Eye (tissue), 1 donor: ENCODE measurements at regions not wholly inside any gene's neighbourhood (a gene's known extent, or its start where the extent isn't known, plus 50 kb on each side); places are given as distances from the start of the nearest gene placed in this dataset.
A peak's percentile ranks its signal among the peaks of the same experiment; 100 is the strongest.

Experiments
- DNase-seq: peaks from one replicate; pipeline ENCODE4 v3.0.0-alpha.2; 2015

DNA sequence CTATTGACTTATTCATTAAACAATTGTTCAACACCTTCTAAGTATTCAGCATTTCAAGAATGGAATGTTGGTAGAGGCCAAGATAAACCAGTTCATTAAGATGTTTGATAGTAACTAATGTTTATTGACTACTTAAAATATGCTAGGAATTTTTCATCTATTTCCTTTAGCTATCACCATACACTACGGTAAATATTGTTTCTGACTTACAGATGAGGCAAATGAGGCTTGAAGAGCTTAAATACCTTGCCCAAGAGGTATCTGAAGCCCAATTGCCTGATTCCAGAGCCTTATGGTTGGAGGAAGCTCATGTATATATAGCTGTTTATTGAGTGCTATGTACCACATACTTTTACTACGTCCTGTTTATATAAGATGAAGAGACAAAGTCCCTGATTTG, 286.2 kb downstream of the NDFIP2 start:
- no peak for DNase-seq

GRCh38 chr13:79765331-79765730, 284.4 kb downstream of the NDFIP2 start:
- no peak for DNase-seq

GRCh38 chr13:79749984-79750551, 269.1 kb downstream of the NDFIP2 start:
- peak; percentile 74 for DNase-seq

DNA sequence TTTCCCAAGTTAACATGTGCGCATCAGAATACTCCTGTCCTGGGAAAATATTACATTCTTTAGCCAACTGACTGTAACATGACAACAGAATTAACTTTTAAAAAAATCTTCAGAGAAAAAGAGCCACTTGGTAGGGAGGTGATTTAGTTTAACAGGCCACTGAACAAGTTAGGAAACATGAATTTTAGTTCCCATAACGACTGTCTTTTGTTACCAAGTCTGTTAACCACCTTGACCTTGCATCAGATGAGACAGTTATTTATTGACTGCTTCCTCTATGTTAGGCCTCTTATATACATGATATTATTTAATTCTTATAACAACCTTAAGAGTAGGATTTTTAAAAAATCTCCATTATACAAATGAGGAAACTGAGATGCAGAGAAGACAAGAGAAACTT, 268.6 kb downstream of the NDFIP2 start:
- DNase-seq: no peak

GRCh38 chr13:79745081-79745480, 264.1 kb downstream of the NDFIP2 start:
- DNase-seq: no peak

- DNase-seq: no peak
Measured at GRCh38 chr13:79742923-79743322, 262.0 kb downstream of the NDFIP2 start.

- DNase-seq: peak; percentile 69
Measured at GRCh38 chr13:79740991-79741390, 260.0 kb downstream of the NDFIP2 start.

GRCh38 chr13:79736356-79736755, 255.4 kb downstream of the NDFIP2 start:
- DNase-seq: no peak

- no peak for DNase-seq
Measured at GRCh38 chr13:79735228-79735627, 254.3 kb downstream of the NDFIP2 start.

DNA sequence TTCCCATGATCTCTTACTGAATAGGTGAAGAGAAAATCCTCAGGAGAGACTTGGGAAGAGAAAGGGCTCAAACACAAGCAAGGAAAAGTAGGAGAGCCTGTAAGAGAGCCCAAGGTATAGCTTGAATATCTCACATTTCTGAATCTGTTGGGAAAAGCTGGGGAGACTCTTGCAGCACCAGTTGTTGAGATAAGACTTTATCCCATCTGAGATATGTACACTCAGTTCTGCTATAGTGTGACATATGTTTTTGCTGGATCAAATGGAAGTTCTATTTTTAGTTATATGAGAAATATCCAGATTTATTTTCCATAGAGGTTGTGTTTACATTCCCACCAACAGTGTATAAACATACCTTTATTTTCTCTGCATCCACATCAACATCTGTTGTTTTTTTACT, 246.1 kb downstream of the NDFIP2 start:
- DNase-seq: no peak

DNA sequence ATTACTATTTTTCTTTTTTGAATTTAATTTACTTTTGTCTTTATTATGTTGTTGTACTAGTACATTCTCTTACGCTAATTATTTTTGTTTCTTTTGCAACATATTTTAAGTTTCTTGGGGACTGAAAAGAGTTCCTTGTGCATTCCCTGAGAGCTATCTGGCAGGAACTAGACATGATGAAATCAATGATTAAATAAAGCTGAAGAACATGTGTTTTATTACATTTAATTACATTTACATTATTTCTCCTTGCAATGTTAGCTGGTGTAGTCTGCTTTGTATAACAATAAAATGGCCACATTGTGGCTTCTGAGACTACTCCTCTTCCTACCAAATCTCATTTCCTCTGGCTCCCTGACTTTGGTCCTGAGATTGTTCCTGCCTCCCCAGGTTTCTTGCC, 244.9 kb downstream of the NDFIP2 start:
- peak; percentile 4 for DNase-seq

DNA sequence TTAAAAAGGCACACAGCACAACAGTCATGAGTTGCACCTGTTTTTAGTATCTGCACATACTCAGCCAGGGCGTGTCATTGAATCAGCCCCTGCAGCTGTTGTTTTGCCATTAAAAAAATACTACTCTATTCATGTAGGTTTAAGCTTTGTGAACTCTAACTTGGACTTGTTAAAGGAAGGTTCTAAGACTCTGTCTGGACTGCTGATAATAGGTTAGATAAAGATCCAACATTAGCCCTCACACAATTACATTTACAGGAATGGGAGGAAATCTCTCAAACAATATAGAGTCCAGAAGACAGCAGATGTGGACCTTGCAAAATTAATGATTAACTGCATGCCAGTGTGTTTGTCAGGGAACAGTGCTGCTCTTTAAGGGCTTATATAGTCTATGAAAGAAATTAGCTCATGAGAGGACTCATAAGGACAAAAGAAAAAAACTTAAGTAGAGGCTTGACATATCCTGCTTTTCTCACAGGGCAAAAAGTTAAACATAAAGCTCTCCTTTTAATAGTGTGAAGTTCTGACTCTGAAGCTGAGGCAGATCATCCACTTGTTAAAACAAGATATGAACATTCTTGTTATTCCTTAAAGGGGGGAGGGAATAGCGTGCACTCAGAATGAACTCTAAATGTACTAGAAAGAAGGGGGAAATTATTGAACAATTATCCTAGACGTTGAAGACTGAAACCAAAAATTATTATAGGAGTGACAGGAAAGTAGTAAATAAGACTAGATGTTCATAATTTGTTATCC, 243.6 kb downstream of the NDFIP2 start:
- peak; percentile 48 for DNase-seq

GRCh38 chr13:79723519-79724024, 242.6 kb downstream of the NDFIP2 start:
- DNase-seq: peak; percentile 8

GRCh38 chr13:79722885-79723445, 242.0 kb downstream of the NDFIP2 start:
- no peak for DNase-seq

DNA sequence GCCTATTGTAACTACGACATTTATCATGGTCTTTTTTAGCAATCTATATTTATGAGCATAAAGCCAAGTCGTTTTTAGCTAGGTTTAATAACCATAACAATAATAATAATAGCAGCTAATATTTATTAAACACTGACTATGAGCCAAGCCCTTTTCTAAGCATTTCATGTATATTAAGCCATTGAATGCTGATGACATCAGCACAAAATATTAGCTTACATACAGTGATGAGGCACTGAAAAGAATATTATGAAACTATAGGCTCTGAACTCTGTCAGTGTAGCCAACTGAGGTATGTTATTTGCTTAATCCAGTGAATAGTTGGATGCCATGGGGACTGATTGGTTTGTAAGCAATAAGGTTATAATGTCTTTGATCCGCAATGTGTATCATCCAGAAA, 235.2 kb downstream of the NDFIP2 start:
- DNase-seq: no peak

- no peak for DNase-seq
Measured at GRCh38 chr13:79711631-79712030, 230.7 kb downstream of the NDFIP2 start.

- DNase-seq: peak; percentile 38
Measured at GRCh38 chr13:79710376-79710775, 229.4 kb downstream of the NDFIP2 start.

- DNase-seq: peak; percentile 40
Measured at GRCh38 chr13:79709471-79709870, 228.5 kb downstream of the NDFIP2 start.

DNA sequence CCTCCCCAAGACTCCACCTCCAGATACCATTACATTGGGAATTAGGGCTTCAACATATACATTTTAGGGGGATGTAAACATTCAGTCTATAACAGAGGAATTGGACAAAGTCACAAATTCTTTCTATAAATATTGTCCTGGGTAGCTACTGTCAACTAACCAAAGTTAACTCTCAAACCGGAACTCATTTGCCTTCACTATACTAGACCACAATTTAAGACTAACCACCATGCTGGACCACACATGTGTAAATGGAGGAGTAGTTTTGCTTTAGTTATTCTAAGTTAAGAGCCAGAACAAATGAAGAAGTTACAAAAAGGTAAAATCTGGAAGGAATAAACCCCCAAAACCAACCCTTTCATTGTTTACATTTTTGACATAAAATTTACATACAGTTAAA, 222.8 kb downstream of the NDFIP2 start:
- no peak for DNase-seq

DNA sequence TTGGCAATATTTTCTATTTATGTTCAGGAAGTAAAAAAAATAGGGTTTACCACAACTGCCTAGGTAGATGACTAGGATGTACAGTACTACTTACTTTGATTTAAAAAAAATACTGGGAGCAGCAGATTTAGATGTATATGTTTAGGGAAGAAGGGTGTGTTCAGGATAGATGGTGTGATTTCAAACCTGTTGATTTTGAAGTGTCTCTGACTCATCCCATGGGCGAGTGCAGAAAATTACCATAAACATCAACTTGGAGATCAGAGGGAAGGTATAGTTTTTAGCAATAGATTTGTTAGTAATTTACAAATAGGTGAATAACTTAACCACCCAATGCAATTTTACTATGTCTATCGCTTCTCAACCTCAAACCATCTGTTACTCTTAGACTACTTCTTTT, 214.8 kb downstream of the NDFIP2 start:
- no peak for DNase-seq

DNA sequence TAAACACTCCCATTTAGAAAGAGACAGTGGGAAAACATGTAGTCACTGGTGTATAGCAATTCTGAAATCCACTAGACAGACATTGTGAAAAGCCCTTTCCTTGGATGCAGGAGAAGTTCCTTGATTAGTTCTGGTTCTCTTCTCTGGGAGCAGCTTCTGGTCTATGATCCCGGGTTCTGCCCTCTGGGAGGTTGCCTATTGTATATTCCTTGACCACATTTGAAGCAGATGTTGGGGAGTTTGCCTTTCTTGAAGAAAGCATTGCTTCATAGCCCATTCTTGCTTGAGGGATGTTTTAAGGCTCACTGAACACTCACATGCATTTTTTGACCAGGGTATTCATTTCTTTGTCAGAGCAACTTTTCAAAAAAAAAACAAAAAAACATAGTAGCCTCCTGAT, 211.9 kb downstream of the NDFIP2 start:
- DNase-seq: no peak

DNA sequence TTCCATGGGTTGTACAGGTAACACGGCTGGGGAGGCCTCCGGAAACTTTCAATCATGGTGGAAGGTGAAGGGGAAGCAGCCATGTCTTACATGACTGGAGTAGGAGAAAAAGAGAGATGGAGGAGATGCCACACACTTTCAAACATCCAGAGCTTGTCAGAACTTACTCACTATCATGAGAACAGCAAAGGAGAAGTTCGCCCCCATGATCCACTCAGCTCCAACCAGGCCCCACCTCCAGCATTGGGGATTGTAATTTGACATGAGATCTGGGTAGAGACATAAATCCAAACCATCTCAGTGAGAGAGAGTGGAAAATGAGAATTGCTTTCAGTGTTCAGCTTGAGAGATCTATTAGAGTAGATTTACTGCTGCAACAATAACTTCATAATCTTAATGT, 210.9 kb downstream of the NDFIP2 start:
- DNase-seq: no peak

GRCh38 chr13:79688741-79689140, 207.8 kb downstream of the NDFIP2 start:
- no peak for DNase-seq

DNA sequence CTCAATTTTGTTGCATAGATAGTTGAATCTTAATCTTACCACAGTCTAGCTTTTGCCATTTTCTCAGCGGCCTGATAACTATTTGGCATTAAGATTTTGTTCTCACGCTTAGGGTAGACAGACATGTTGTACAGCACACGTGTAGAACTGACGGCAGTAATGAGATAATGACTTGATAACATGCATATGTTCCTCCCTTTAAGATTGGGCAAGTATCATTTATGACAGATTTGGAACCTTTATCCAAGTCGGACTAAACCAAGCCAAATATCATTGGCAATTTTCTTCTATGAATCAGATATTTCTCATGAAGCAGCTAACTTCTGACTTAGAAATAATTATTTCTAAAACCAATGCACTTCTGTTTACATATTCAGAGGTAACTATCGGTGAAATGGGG, 205.5 kb downstream of the NDFIP2 start:
- no peak for DNase-seq
